ENCODE measurements at regions not wholly inside any gene's neighbourhood (a gene's known extent, or its start where the extent isn't known, plus 50 kb on each side); places are given as distances from the start of the nearest gene placed in this dataset.

DNA sequence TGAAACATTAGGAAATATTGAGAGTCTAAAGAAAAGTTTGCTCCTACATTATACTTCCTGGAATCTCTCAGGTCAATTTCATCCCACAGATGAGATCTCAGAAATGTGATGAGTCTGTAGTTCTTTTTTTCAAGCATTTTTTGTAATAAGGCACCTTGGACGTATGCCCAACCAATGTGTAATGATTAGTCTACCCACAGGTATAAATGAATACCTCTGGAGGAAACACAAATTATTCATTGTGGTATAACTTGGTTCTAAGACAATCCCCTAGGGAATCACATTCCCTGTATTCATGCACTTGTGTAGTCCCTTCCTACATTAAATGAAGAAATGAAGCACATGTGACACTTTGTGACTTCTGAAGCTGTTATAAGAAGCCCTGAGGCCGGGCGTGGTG is 596.2 kb upstream of the UBE2E2 start:
- Histone ChIP-seq H3K9me3 (ENCODE audit: insufficient read depth, low read length, severe bottlenecking) (no peaks in the 10 kb centered on the region), H3K36me3 (ENCODE audit: insufficient read depth, low read length) (no peaks in the 10 kb centered on the region), H3K27me3 (ENCODE audit: insufficient read depth, low read length, poor library complexity) (no peaks in the 10 kb centered on the region), H3K4me1 (ENCODE audit: insufficient read depth, low read length) (no peaks in the 10 kb centered on the region), H3K4me2 (ENCODE audit: insufficient read depth, low read length) (no peak overlapping the region), H2AFZ (ENCODE audit: low read depth, low read length) (no peak overlapping the region), H4K20me1 (ENCODE audit: insufficient read depth, low read length) (no peaks in the 10 kb centered on the region), H3K4me3 (ENCODE audit: low read depth in 1 of 2, low read length in 2 of 2) (no peak overlapping the region), H3K79me2 (ENCODE audit: insufficient read depth, low read length) (no peaks in the 10 kb centered on the region), H3K9ac (ENCODE audit: low read depth, low read length) (no peak overlapping the region), H3K27ac (ENCODE audit: low read length) (no peak overlapping the region)
- DNase-seq (no peak), ATAC-seq (ENCODE audit: insufficient read depth, low read depth) (no peak)
- no peak for TF ChIP-seq EZH2 (IDR thresholded peaks at IDR 0.05; ENCODE audit: borderline replicate concordance, low read depth, low read length, severe bottlenecking)
- TF ChIP-seq, protein P1, sequence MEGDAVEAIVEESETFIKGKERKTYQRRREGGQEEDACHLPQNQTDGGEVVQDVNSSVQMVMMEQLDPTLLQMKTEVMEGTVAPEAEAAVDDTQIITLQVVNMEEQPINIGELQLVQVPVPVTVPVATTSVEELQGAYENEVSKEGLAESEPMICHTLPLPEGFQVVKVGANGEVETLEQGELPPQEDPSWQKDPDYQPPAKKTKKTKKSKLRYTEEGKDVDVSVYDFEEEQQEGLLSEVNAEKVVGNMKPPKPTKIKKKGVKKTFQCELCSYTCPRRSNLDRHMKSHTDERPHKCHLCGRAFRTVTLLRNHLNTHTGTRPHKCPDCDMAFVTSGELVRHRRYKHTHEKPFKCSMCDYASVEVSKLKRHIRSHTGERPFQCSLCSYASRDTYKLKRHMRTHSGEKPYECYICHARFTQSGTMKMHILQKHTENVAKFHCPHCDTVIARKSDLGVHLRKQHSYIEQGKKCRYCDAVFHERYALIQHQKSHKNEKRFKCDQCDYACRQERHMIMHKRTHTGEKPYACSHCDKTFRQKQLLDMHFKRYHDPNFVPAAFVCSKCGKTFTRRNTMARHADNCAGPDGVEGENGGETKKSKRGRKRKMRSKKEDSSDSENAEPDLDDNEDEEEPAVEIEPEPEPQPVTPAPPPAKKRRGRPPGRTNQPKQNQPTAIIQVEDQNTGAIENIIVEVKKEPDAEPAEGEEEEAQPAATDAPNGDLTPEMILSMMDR (IDR thresholded peaks at IDR 0.05; ENCODE audit: borderline replicate concordance, extremely low read depth, low read length, poor library complexity, severe bottlenecking): no peak

DNA sequence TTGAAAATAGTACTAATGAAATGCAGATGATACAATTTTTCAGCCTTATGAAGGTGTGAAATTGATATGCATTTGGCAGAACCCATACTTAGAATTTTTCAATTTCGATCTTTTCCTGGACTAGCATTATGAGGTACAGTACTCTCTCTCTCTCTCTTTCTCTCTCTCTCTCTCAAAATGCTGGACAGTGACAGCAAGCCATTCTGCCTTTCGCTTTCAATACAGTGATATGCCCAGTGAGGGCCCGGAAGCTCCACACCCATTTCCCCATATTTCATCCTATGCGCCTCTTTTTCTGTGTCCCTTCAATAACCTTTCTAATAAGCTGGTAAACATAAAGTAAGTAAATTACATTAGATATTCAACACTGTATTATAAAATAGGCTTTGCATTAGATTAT is 595.0 kb upstream of the UBE2E2 start:
- Histone ChIP-seq H3K9me3 (ENCODE audit: insufficient read depth, low read length, severe bottlenecking) (no peaks in the 10 kb centered on the region), H3K4me2 (ENCODE audit: insufficient read depth, low read length) (no peak overlapping the region), H2AFZ (ENCODE audit: low read depth, low read length) (no peak overlapping the region), H3K4me1 (ENCODE audit: insufficient read depth, low read length) (no peaks in the 10 kb centered on the region), H3K79me2 (ENCODE audit: insufficient read depth, low read length) (no peaks in the 10 kb centered on the region), H3K4me3 (ENCODE audit: low read depth in 1 of 2, low read length in 2 of 2) (no peak overlapping the region), H3K9ac (ENCODE audit: low read depth, low read length) (no peak overlapping the region), H3K27me3 (ENCODE audit: insufficient read depth, low read length, poor library complexity) (no peaks in the 10 kb centered on the region), H4K20me1 (ENCODE audit: insufficient read depth, low read length) (no peaks in the 10 kb centered on the region), H3K27ac (ENCODE audit: low read length) (no peak overlapping the region), H3K36me3 (ENCODE audit: insufficient read depth, low read length) (no peaks in the 10 kb centered on the region)
- no peak for TF ChIP-seq EZH2 (IDR thresholded peaks at IDR 0.05; ENCODE audit: borderline replicate concordance, low read depth, low read length, severe bottlenecking)
- TF ChIP-seq, protein P1 (IDR thresholded peaks at IDR 0.05; ENCODE audit: borderline replicate concordance, extremely low read depth, low read length, poor library complexity, severe bottlenecking): no peak
- ATAC-seq (ENCODE audit: insufficient read depth, low read depth) (no peak), DNase-seq (no peak)

DNA sequence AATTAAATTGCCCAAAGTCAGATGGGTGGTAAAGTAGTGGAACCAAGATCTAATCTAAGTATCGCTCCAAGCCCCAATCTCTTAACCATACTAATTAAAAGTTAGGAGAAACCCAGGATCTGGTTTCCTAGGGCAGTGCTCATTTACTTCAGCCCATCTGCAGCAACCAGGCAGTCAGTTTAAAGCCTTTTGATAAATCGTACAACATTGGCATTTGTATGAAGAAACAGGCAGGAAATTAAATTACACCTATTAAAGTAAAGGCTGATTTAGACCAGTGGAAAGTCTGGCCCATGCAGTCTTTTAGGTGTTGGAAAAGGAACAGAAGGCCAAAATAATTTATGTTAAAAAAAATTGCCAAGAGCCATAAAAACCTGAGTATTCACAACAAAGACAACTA is 594.4 kb upstream of the UBE2E2 start:
- H3K4me3 ChIP-seq (ENCODE audit: low read depth in 1 of 2, low read length in 2 of 2): no peak overlapping the region
- H2AFZ ChIP-seq (ENCODE audit: low read depth, low read length): no peak overlapping the region
- no peaks in the 10 kb centered on the region for H3K27me3 ChIP-seq (ENCODE audit: insufficient read depth, low read length, poor library complexity)
- H3K4me1 ChIP-seq (ENCODE audit: insufficient read depth, low read length): no peaks in the 10 kb centered on the region
- no peaks in the 10 kb centered on the region for H3K9me3 ChIP-seq (ENCODE audit: insufficient read depth, low read length, severe bottlenecking)
- TF ChIP-seq, protein P1 (IDR thresholded peaks at IDR 0.05; ENCODE audit: borderline replicate concordance, extremely low read depth, low read length, poor library complexity, severe bottlenecking): no peak
- TF ChIP-seq EZH2 (IDR thresholded peaks at IDR 0.05; ENCODE audit: borderline replicate concordance, low read depth, low read length, severe bottlenecking): no peak
- H4K20me1 ChIP-seq (ENCODE audit: insufficient read depth, low read length): no peaks in the 10 kb centered on the region
- H3K79me2 ChIP-seq (ENCODE audit: insufficient read depth, low read length): no peaks in the 10 kb centered on the region
- H3K9ac ChIP-seq (ENCODE audit: low read depth, low read length): no peak overlapping the region
- no peak overlapping the region for H3K4me2 ChIP-seq (ENCODE audit: insufficient read depth, low read length)
- ATAC-seq (ENCODE audit: insufficient read depth, low read depth) (no peak), DNase-seq (no peak)
- H3K27ac ChIP-seq (ENCODE audit: low read length): no peak overlapping the region
- no peaks in the 10 kb centered on the region for H3K36me3 ChIP-seq (ENCODE audit: insufficient read depth, low read length)

DNA sequence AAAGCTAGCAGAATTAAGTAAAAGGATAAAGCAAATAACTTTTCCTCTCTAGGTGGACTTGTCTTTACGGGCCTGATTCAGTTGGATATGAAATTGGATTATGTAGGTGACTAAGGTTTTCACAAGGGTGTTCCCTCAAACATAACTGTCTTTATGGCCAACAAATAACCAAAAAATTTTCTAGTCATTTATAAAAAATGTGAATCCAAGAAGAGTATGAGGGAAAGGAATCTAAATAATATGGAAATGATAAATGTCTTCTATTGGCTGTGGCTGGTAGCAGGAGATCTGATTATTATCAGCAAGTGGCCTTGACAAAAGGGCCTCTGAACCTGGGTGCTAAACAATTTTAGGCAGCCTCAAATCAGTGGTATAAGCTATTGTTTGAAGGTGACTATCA is 594.0 kb upstream of the UBE2E2 start:
- no peak overlapping the region for H3K4me2 ChIP-seq (ENCODE audit: insufficient read depth, low read length)
- H3K9ac ChIP-seq (ENCODE audit: low read depth, low read length): no peak overlapping the region
- no peaks in the 10 kb centered on the region for H3K79me2 ChIP-seq (ENCODE audit: insufficient read depth, low read length)
- no peak overlapping the region for H3K27ac ChIP-seq (ENCODE audit: low read length)
- H3K4me1 ChIP-seq (ENCODE audit: insufficient read depth, low read length): no peaks in the 10 kb centered on the region
- no peaks in the 10 kb centered on the region for H3K27me3 ChIP-seq (ENCODE audit: insufficient read depth, low read length, poor library complexity)
- H3K36me3 ChIP-seq (ENCODE audit: insufficient read depth, low read length): no peaks in the 10 kb centered on the region
- no peak overlapping the region for H3K4me3 ChIP-seq (ENCODE audit: low read depth in 1 of 2, low read length in 2 of 2)
- no peak overlapping the region for H2AFZ ChIP-seq (ENCODE audit: low read depth, low read length)
- ATAC-seq (ENCODE audit: insufficient read depth, low read depth) (no peak), DNase-seq (no peak)
- H4K20me1 ChIP-seq (ENCODE audit: insufficient read depth, low read length): no peaks in the 10 kb centered on the region
- TF ChIP-seq, protein P1 (IDR thresholded peaks at IDR 0.05; ENCODE audit: borderline replicate concordance, extremely low read depth, low read length, poor library complexity, severe bottlenecking): no peak
- no peak for TF ChIP-seq EZH2 (IDR thresholded peaks at IDR 0.05; ENCODE audit: borderline replicate concordance, low read depth, low read length, severe bottlenecking)
- no peaks in the 10 kb centered on the region for H3K9me3 ChIP-seq (ENCODE audit: insufficient read depth, low read length, severe bottlenecking)

Measured in DND-41 (cell line).